ENCODE measurements at regions not wholly inside any gene's neighbourhood (a gene's known extent, or its start where the extent isn't known, plus 50 kb on each side); places are given as distances from the start of the nearest gene placed in this dataset.

GRCh38 chr3:135806317-135806716, 159.2 kb upstream of the PPP2R3A start:
- DNase-seq, result no peak

GRCh38 chr3:135807879-135808278, 157.6 kb upstream of the PPP2R3A start:
- DNase-seq, result no peak

- DNase-seq, result no peak
These were observed 156.4 kb upstream of the PPP2R3A start for GRCh38 chr3:135809021-135809634.

- DNase-seq, result no peak
These were observed 153.9 kb upstream of the PPP2R3A start for GRCh38 chr3:135811651-135812050.

- no peak for DNase-seq
These were observed 153.5 kb upstream of the PPP2R3A start for GRCh38 chr3:135812057-135812456.

GRCh38 chr3:135834465-135834864, 131.1 kb upstream of the PPP2R3A start:
- no peak for DNase-seq

GRCh38 chr3:135837977-135838631, 127.4 kb upstream of the PPP2R3A start:
- DNase-seq, result no peak

GRCh38 chr3:135840436-135840835, 125.1 kb upstream of the PPP2R3A start:
- DNase-seq, result no peak

GRCh38 chr3:135844386-135844785, 121.1 kb upstream of the PPP2R3A start:
- DNase-seq, result no peak

- DNase-seq, result no peak
These were observed 117.5 kb upstream of the PPP2R3A start for GRCh38 chr3:135848051-135848450.

GRCh38 chr3:135849827-135850226, 115.7 kb upstream of the PPP2R3A start:
- no peak for DNase-seq

- DNase-seq, result no peak
These were observed 114.1 kb upstream of the PPP2R3A start for GRCh38 chr3:135851201-135852081.

- DNase-seq, result no peak
These were observed 111.5 kb upstream of the PPP2R3A start for GRCh38 chr3:135853981-135854380.

- DNase-seq, result peak; percentile 4
These were observed 104.8 kb upstream of the PPP2R3A start for GRCh38 chr3:135860761-135861160.

GRCh38 chr3:135862361-135862760, 103.2 kb upstream of the PPP2R3A start:
- DNase-seq, result no peak

- DNase-seq, result no peak
These were observed 101.5 kb upstream of the PPP2R3A start for GRCh38 chr3:135864060-135864459.

- no peak for DNase-seq
These were observed 100.4 kb upstream of the PPP2R3A start for GRCh38 chr3:135865085-135865484.

- no peak for DNase-seq
These were observed 100.0 kb upstream of the PPP2R3A start for GRCh38 chr3:135865553-135865952.

GRCh38 chr3:135867911-135868310, 97.6 kb upstream of the PPP2R3A start:
- DNase-seq, result no peak

GRCh38 chr3:135868801-135869200, 96.7 kb upstream of the PPP2R3A start:
- peak; percentile 91 for DNase-seq

GRCh38 chr3:135869439-135870105, 96.0 kb upstream of the PPP2R3A start:
- no peak for DNase-seq

GRCh38 chr3:135871311-135871710, 94.2 kb upstream of the PPP2R3A start:
- DNase-seq, result no peak

GRCh38 chr3:135874035-135874434, 91.5 kb upstream of the PPP2R3A start:
- DNase-seq, result no peak

Data from NCI-H2029 (cell line).